Activated naive CD8-positive, alpha-beta T cell treated with anti-CD3 and anti-CD28 coated beads for 36 hours (primary cell): ENCODE measurements at regions not wholly inside any gene's neighbourhood (a gene's known extent, or its start where the extent isn't known, plus 50 kb on each side); places are given as distances from the start of the nearest gene placed in this dataset.

Source experiments
- DNase-seq: peaks from one replicate; pipeline ENCODE4 v3.0.0; 2021
- H3K27ac Mint-ChIP-seq: one replicate; pipeline ENCODE4 v1.8.0; 2022; ENCODE audit warnings: mild to moderate bottlenecking, moderate library complexity, mixed read lengths
- H3K27me3 Mint-ChIP-seq: one replicate; pipeline ENCODE4 v1.8.0; 2022; ENCODE audit warnings: mild to moderate bottlenecking, mixed read lengths
- H3K36me3 Mint-ChIP-seq: one replicate; pipeline ENCODE4 v1.8.0; 2021; ENCODE audit warnings: mild to moderate bottlenecking, mixed read lengths
- H3K4me1 Mint-ChIP-seq: one replicate; pipeline ENCODE4 v1.8.0; 2021; ENCODE audit warnings: mixed read lengths
- H3K4me3 Mint-ChIP-seq: one replicate; pipeline ENCODE4 v1.8.0; 2022; ENCODE audit warnings: mild to moderate bottlenecking, moderate library complexity, mixed read lengths
- H3K9me3 Mint-ChIP-seq: one replicate; pipeline ENCODE4 v1.8.0; 2022; ENCODE audit warnings: mixed read lengths

DNA sequence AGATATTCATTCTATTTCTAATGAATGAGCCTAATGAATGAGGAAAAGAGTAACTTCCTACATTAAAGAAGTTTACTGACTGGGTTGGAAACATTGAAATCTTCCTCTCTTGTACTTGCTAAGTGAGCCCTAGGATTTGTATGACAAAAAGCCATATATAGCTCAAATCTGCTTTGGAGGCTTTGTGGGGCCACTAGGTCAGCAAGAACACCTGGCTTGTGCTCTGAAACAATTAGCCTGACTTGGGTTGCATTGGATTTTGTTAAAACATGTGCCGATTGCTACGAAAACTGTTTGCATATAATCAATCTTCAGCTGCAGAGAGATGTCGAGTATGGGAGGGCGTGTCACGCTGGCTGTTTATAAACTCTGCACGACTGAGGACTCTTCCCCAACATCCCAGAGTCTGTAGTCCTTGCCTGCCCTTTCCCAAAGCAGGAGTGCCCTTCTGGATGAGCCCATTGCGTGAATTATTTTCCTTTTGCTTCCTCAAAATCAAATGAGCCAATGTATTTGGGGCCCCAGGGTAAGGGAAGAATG lies 684.8 kb downstream of the DHX35 start:
- no peaks in the 10 kb centered on the region for H3K9me3 Mint-ChIP-seq
- no peaks in the 10 kb centered on the region for H3K4me1 Mint-ChIP-seq
- H3K4me3 Mint-ChIP-seq, result no peak overlapping the region
- peaks cover 12% of the 10 kb centered on the region for H3K27me3 Mint-ChIP-seq
- H3K27ac Mint-ChIP-seq, result no peak overlapping the region
- no peaks in the 10 kb centered on the region for H3K36me3 Mint-ChIP-seq
- no peak for DNase-seq

- Mint-ChIP-seq H3K27ac (no peak overlapping the region), H3K36me3 (no peaks in the 10 kb centered on the region), H3K9me3 (no peaks in the 10 kb centered on the region), H3K27me3 (peaks cover 8% of the 10 kb centered on the region), H3K4me3 (no peak overlapping the region), H3K4me1 (no peaks in the 10 kb centered on the region)
- DNase-seq, result no peak
These were observed 683.0 kb downstream of the DHX35 start for GRCh38 chr20:39645131-39645530.

GRCh38 chr20:39643292-39643691 lies 681.1 kb downstream of the DHX35 start:
- Mint-ChIP-seq H3K4me3 (no peak overlapping the region), H3K4me1 (no peaks in the 10 kb centered on the region), H3K27ac (no peak overlapping the region), H3K27me3 (peaks cover 8% of the 10 kb centered on the region), H3K36me3 (no peaks in the 10 kb centered on the region), H3K9me3 (no peaks in the 10 kb centered on the region)
- DNase-seq, result no peak

DNA sequence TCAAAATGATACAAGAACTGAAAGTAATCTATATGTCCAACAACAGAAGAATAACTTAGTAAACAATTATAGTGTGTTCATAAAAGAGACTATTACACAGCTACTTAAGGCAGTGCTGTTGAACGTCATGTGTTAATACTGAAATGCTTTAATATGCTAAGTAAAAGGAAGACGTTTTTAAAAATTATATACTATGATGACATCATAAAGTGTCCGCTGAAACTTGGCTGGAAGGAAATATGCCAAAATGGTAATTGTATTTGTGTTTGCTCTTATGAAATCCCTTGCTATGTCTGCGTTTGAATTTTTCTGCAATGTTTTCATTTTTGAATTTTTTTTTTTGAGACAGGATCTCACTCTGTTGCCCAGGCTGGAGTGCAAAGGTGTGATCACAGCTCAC lies 679.3 kb downstream of the DHX35 start:
- no peaks in the 10 kb centered on the region for H3K4me1 Mint-ChIP-seq
- H3K4me3 Mint-ChIP-seq, result no peak overlapping the region

DNA sequence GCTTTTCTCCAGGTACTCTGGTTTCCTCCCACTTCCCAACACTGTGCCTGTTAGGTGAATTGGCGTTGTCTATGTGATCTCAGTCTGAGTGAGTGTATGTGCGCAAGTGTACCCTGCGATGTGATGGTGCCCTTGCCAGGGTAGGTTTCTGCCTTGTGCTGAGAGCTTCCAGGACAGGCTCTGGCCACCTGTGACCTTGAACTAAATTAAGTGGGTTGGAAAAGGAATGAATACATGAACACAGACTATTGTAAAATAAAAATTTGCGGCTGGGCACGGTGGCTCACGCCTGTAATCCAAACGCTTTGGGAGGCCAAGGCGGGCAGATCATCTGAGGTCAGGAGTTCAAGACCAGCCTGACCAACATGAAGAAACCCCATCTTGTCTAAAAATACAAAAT lies 678.0 kb downstream of the DHX35 start:
- Mint-ChIP-seq H3K27ac (no peak overlapping the region), H3K4me3 (no peak overlapping the region), H3K27me3 (peaks cover 4% of the 10 kb centered on the region), H3K36me3 (no peaks in the 10 kb centered on the region), H3K9me3 (no peaks in the 10 kb centered on the region), H3K4me1 (no peaks in the 10 kb centered on the region)
- DNase-seq, result no peak

More for the DNA sequence above, 679.3 kb downstream of the DHX35 start:
- no peak for DNase-seq
- Mint-ChIP-seq H3K36me3 (no peaks in the 10 kb centered on the region), H3K27me3 (peaks cover 10% of the 10 kb centered on the region), H3K9me3 (no peaks in the 10 kb centered on the region), H3K27ac (no peak overlapping the region)

DNA sequence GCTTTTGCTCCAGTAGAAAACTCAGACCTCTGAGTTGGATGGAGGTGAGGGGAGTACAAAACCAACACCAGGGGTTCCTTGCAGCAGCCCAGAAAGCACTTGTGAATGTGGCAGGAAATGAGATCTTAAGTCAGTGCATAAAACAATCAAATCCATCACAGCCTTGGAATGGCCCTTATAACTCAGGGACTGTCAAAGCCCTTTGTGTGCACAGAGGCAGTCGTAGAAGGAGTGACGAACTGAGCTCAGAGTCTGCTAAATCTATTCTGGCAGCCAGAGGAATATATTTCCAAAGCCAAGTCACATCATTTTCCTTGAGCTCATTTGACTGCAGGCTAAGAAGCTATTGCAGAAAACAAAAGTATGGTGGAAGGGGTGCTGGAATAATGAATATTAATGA lies 676.6 kb downstream of the DHX35 start:
- Mint-ChIP-seq H3K27me3 (peaks cover 4% of the 10 kb centered on the region), H3K4me3 (no peak overlapping the region), H3K9me3 (no peaks in the 10 kb centered on the region), H3K4me1 (no peaks in the 10 kb centered on the region), H3K36me3 (no peaks in the 10 kb centered on the region), H3K27ac (peak overlapping the region; percentile 17)
- no peak for DNase-seq

GRCh38 chr20:39633689-39634088 lies 671.5 kb downstream of the DHX35 start:
- Mint-ChIP-seq H3K4me3 (no peak overlapping the region), H3K4me1 (no peaks in the 10 kb centered on the region)

DNA sequence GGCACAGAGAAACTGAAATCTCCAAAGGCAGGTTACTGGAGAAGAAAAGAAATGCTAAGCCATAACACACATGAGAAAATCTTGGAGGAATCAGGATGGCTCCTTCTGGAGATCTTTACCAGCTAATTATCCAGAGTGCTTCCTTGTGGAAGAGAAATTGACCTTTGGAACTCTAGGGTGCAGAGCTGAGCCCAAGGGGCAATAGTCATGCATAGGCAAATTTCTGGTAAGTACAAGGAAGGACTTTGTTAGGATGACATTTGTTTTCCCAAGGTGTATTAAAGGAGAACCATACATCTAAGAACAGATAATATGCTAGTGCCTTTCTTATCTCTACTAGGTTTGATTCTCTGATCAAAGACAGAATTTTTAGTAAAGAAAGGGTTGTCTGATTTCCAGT lies 670.6 kb downstream of the DHX35 start:
- no peak for DNase-seq
- Mint-ChIP-seq H3K9me3 (no peaks in the 10 kb centered on the region), H3K4me3 (no peak overlapping the region), H3K27me3 (peaks cover under 1% of the 10 kb centered on the region), H3K36me3 (no peaks in the 10 kb centered on the region), H3K27ac (no peak overlapping the region), H3K4me1 (no peaks in the 10 kb centered on the region)

More at GRCh38 chr20:39633689-39634088, 671.5 kb downstream of the DHX35 start:
- no peaks in the 10 kb centered on the region for H3K36me3 Mint-ChIP-seq
- peaks cover 4% of the 10 kb centered on the region for H3K27me3 Mint-ChIP-seq
- no peak overlapping the region for H3K27ac Mint-ChIP-seq
- H3K9me3 Mint-ChIP-seq, result no peaks in the 10 kb centered on the region
- no peak for DNase-seq

DNA sequence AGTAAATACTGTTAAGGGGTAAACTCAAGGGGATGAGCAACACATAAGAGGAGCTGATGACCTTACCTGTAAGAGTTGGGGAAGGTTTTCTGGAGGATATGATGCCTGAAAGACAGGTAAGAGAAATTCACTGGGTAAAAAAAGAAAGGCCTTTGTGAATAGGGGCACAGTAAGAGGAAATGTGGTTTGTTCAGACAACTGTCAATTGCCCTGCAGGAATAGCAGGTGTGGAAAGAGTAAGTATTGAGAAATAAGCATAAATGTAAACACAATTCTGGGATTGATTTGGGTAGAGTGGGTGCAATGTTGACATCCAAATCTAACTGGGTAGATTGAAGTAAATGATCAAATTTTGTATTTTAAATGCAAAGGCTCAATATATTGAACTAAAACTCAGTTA lies 670.0 kb downstream of the DHX35 start:
- Mint-ChIP-seq H3K27me3 (no peaks in the 10 kb centered on the region), H3K4me1 (no peaks in the 10 kb centered on the region), H3K36me3 (no peaks in the 10 kb centered on the region), H3K4me3 (no peak overlapping the region), H3K9me3 (no peaks in the 10 kb centered on the region), H3K27ac (no peak overlapping the region)
- DNase-seq, result no peak

DNA sequence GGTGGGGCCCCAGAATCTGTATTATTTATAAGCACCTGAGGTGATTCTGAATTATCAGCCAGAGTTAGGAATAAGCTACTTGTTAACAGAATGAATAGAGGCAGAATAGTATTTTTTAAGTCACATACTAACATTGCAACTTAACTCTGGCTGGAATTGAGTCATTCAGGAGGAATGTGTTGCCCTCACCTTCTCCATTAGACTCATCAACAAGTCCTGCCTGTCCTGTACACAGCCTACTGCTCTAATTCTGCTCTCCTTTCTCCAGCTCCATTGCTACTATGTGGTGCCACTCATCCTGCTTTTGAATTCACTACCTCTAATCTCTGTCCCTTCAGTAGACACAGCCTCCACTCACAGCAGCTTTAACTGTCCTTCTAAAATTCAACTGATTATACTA lies 669.4 kb downstream of the DHX35 start:
- Mint-ChIP-seq H3K36me3 (no peaks in the 10 kb centered on the region), H3K27ac (no peak overlapping the region), H3K27me3 (no peaks in the 10 kb centered on the region), H3K4me3 (no peak overlapping the region), H3K4me1 (no peaks in the 10 kb centered on the region), H3K9me3 (no peaks in the 10 kb centered on the region)
- no peak for DNase-seq

DNA sequence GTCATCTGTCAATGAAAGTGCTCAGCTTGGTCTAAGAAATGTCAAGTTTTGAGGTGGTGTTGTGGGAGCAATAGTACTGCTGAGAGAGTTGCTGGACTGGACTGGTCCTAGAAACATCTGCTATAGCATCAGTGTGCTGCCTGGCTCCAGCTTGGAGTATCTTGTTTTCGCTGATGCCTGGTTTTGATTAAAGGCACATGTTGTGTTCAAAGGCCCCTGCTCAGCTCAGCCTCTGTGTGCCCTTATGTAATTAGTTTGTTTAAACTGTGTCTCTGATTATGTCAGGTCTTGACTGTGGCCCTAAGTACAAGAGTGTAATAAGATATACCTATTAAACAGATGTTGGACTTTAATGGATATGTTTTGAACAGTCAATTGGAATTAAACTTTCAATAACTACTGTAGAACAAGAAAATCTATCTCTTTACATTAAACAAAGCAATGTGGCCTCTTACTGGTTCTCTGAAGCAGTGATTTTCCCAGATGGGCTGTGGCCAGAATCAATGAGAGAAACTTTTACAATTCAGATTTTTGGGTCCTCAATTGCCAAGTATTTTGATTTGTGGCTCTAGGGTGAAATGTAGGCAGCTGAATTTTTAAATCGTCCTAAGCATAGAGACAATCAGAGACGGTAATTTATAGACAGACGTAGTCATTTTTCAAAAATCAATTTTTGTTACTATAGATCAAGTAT lies 668.2 kb downstream of the DHX35 start:
- H3K4me1 Mint-ChIP-seq, result no peaks in the 10 kb centered on the region
- no peak overlapping the region for H3K27ac Mint-ChIP-seq
- no peak overlapping the region for H3K4me3 Mint-ChIP-seq
- H3K36me3 Mint-ChIP-seq, result no peaks in the 10 kb centered on the region
- DNase-seq, result no peak
- H3K27me3 Mint-ChIP-seq, result peaks cover 3% of the 10 kb centered on the region
- H3K9me3 Mint-ChIP-seq, result no peaks in the 10 kb centered on the region

- H3K4me3 Mint-ChIP-seq, result no peak overlapping the region
- no peak overlapping the region for H3K27ac Mint-ChIP-seq
- no peaks in the 10 kb centered on the region for H3K4me1 Mint-ChIP-seq
- no peaks in the 10 kb centered on the region for H3K9me3 Mint-ChIP-seq
- H3K27me3 Mint-ChIP-seq, result peaks cover 12% of the 10 kb centered on the region
- no peak for DNase-seq
- H3K36me3 Mint-ChIP-seq, result no peaks in the 10 kb centered on the region
These were observed 665.6 kb downstream of the DHX35 start for GRCh38 chr20:39627765-39628164.

GRCh38 chr20:39624316-39624715 lies 662.2 kb downstream of the DHX35 start:
- peaks cover 12% of the 10 kb centered on the region for H3K27me3 Mint-ChIP-seq

DNA sequence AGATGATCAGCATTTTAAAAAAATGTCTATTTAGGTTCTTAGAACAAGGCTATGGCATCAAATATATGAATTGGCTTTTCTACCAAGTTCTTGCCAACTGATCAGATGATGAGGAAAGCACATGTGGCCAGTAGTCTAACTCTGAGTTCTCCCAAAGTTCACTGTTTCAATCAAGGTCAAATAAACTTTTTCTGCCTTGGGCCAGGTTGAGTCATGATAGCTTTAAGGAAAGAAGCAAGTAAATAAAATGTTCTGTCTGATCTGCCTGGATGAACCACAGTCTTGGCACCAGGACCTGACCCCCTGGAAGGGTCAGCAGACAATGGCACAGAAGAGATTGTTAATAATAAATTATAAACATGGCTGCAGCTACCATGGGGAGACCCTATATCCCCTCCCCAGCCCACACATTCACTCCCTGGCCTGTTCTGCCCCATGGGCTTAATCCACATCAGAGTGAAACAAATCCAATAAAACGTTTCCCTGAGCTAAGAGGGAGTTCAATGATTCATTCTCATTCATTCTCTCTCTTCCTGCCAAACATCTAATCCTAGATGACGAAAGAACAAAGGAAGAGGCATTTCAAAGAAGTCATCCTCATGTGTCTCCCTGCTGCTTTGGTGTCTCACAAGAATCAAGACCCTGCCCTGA lies 661.6 kb downstream of the DHX35 start:
- no peaks in the 10 kb centered on the region for H3K36me3 Mint-ChIP-seq
- H3K27me3 Mint-ChIP-seq, result peaks cover 12% of the 10 kb centered on the region
- peaks cover 2% of the 10 kb centered on the region for H3K9me3 Mint-ChIP-seq
- H3K4me1 Mint-ChIP-seq, result no peaks in the 10 kb centered on the region
- no peak overlapping the region for H3K27ac Mint-ChIP-seq
- H3K4me3 Mint-ChIP-seq, result no peak overlapping the region
- no peak for DNase-seq

More at GRCh38 chr20:39624316-39624715, 662.2 kb downstream of the DHX35 start:
- Mint-ChIP-seq H3K9me3 (peaks cover 2% of the 10 kb centered on the region), H3K36me3 (no peaks in the 10 kb centered on the region), H3K27ac (no peak overlapping the region), H3K4me3 (no peak overlapping the region), H3K4me1 (no peaks in the 10 kb centered on the region)
- no peak for DNase-seq

DNA sequence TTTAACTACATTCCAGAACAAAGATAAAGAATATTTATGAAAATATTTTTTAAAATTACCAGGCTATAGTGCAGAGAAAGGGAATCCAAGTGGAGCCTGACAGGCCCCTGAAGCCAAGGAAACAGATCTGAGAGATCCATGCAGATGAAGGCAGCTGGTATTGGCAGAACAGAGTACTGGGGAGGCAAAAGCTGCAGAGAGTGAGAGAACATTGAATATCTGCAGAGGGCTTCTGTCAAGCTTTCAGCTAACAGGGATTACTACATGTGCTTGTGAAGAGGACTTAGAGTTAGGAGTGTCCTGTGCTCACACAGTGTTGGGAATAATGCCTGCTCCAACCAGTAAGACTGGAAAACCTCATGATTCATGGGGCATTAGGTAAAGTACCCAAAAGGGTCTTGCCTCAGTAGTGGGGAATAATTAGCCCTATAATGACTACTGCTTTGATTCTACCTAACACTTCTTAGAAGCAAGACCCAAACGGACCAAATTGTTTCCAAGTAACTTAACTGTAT lies 657.2 kb downstream of the DHX35 start:
- no peak overlapping the region for H3K27ac Mint-ChIP-seq
- H3K9me3 Mint-ChIP-seq, result peaks cover 2% of the 10 kb centered on the region
- DNase-seq, result no peak
- H3K27me3 Mint-ChIP-seq, result peaks cover under 1% of the 10 kb centered on the region
- no peaks in the 10 kb centered on the region for H3K36me3 Mint-ChIP-seq
- H3K4me3 Mint-ChIP-seq, result no peak overlapping the region
- no peaks in the 10 kb centered on the region for H3K4me1 Mint-ChIP-seq

DNA sequence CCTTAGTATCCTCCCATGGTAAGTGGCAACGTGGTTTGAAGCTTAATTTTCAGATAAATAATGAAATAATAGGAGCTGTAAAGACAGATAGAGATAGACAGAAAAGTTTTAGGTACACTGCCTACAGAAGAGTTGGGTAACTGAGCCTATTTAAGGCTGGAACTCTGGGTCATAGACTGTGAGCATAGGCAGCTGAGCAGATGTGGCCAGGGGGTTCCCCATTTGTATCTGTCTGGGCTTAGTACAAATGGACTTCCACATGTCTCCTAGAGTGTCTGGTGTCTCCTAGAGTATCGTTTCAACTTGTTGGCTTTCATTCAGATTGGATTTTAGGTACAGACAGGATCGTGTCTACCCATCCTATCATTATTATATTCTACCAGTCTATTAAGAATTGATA lies 649.8 kb downstream of the DHX35 start:
- no peak for DNase-seq
- H3K36me3 Mint-ChIP-seq, result no peaks in the 10 kb centered on the region
- no peaks in the 10 kb centered on the region for H3K4me1 Mint-ChIP-seq

More for the DNA sequence above, 649.8 kb downstream of the DHX35 start:
- Mint-ChIP-seq H3K27me3 (no peaks in the 10 kb centered on the region), H3K4me3 (no peak overlapping the region), H3K27ac (no peak overlapping the region), H3K9me3 (peaks cover 10% of the 10 kb centered on the region)
